Epithelial cell of esophagus (primary cell): ENCODE measurements at regions not wholly inside any gene's neighbourhood (a gene's known extent, or its start where the extent isn't known, plus 50 kb on each side); places are given as distances from the start of the nearest gene placed in this dataset.
A peak's percentile ranks its signal among the peaks of the same experiment; 100 is the strongest.

ENCODE experiments used
- DNase-seq: peaks from one replicate; pipeline ENCODE4 v3.0.0; 2010; ENCODE audit warnings: low read depth
- H3K4me3 ChIP-seq: 2 replicates; pipeline ENCODE4 v1.5.1; 2011; ENCODE audit warnings: mild to moderate bottlenecking, low read length, control low read depth
- CTCF ChIP-seq: IDR thresholded peaks from 2 replicates; pipeline ENCODE4 v1.5.1; 2011; ENCODE audit warnings: low read depth, mild to moderate bottlenecking, low read length, control low read depth, inconsistent platforms; ENCODE audit not compliant: insufficient read depth; ENCODE audit errors: missing control alignments

GRCh38 chr5:99906776-99907175 is 628.4 kb upstream of the FAM174A start:
- TF ChIP-seq CTCF, result no peak
- no peak overlapping the region for H3K4me3 ChIP-seq
- no peak for DNase-seq

GRCh38 chr5:99901972-99902371 is 633.2 kb upstream of the FAM174A start:
- DNase-seq, result no peak
- H3K4me3 ChIP-seq, result no peak overlapping the region
- TF ChIP-seq CTCF, result no peak

GRCh38 chr5:99900302-99900852 is 634.8 kb upstream of the FAM174A start:
- no peak overlapping the region for H3K4me3 ChIP-seq
- DNase-seq, result peak; percentile 58
- no peak for TF ChIP-seq CTCF

- no peak for DNase-seq
Observed at GRCh38 chr5:99879791-99880511, 655.2 kb upstream of the FAM174A start.

GRCh38 chr5:99878830-99879229 is 656.3 kb upstream of the FAM174A start:
- no peak for TF ChIP-seq CTCF
- no peak for DNase-seq

More at GRCh38 chr5:99879791-99880511, 655.2 kb upstream of the FAM174A start:
- TF ChIP-seq CTCF, result no peak
- H3K4me3 ChIP-seq, result no peak overlapping the region

GRCh38 chr5:99866740-99867139 is 668.4 kb upstream of the FAM174A start:
- no peak for DNase-seq
- H3K4me3 ChIP-seq, result no peak overlapping the region
- no peak for TF ChIP-seq CTCF

More at GRCh38 chr5:99878830-99879229, 656.3 kb upstream of the FAM174A start:
- no peak overlapping the region for H3K4me3 ChIP-seq

- DNase-seq, result no peak
- TF ChIP-seq CTCF, result no peak
- no peak overlapping the region for H3K4me3 ChIP-seq
Observed at GRCh38 chr5:99865159-99865558, 670.0 kb upstream of the FAM174A start.
